PC-9 (cell line): ENCODE measurements at regions not wholly inside any gene's neighbourhood (a gene's known extent, or its start where the extent isn't known, plus 50 kb on each side); places are given as distances from the start of the nearest gene placed in this dataset.

Experiments used
- BruUV-seq: library from RNA; stranded (reverse); fragments of 400-500 nt; replicated peaks from 2 replicates; lab custom pipeline; 2021; lab: Mats Ljungman, UMichigan
- CTCF ChIA-PET: fragments of 300-600 bp; sonication (Branson Sonifier 250); formaldehyde crosslinking; loops from one replicate; lab custom pipeline; 2022; ENCODE audit warnings: antibody characterized with exemption; lab: Charles Lee
- POLR2A ChIA-PET: fragments of 300-600 bp; sonication (Branson Sonifier 250); formaldehyde crosslinking; loops from one replicate; lab custom pipeline; 2022; ENCODE audit warnings: antibody characterized with exemption; ENCODE audit not compliant: unreplicated experiment; lab: Charles Lee
- DNase-seq, 2 experiments: peaks; one replicate each; pipeline versions ENCODE4 v3.0.0 to v3.0.0-alpha.2; 2015 to 2022; ENCODE audit warnings: mixed read lengths in 1 of 2
- H2AFZ ChIP-seq: fragments of 200-600 bp; sonication (generic); 2 replicates; pipeline ENCODE4 v1.8.1; 2017; ENCODE audit warnings: antibody characterized with exemption
- H3F3A ChIP-seq: fragments of 200-600 bp; sonication (generic); 2 replicates; pipeline ENCODE4 v1.8.1; 2017; ENCODE audit warnings: antibody characterized with exemption, mild to moderate bottlenecking, low read depth; ENCODE audit not compliant: insufficient read depth
- H3K27ac ChIP-seq: fragments of 200-600 bp; sonication (generic); 2 replicates; pipeline ENCODE4 v1.6.1; 2016; ENCODE audit warnings: mixed run types
- H3K27me3 ChIP-seq: fragments of 200-600 bp; sonication (generic); 2 replicates; pipeline ENCODE4 v1.6.1; 2016; ENCODE audit warnings: low read depth, mixed run types; ENCODE audit not compliant: insufficient read depth
- H3K36me3 ChIP-seq: fragments of 200-600 bp; sonication (generic); 2 replicates; pipeline ENCODE4 v1.6.1; 2016; ENCODE audit warnings: low read depth, mixed run types
- H3K4me1 ChIP-seq: fragments of 200-600 bp; sonication (generic); replicated peaks from 2 replicates; pipeline ENCODE4 v1.6.1; 2016; ENCODE audit warnings: mixed run types; ENCODE audit not compliant: insufficient read depth
- H3K4me2 ChIP-seq: fragments of 200-600 bp; sonication (generic); 2 replicates; pipeline ENCODE4 v1.6.1; 2017; ENCODE audit warnings: mixed run types
- H3K4me3 ChIP-seq: fragments of 200-600 bp; sonication (generic); 2 replicates; pipeline ENCODE4 v1.6.1; 2016; ENCODE audit warnings: mixed run types
- H3K79me2 ChIP-seq: fragments of 200-600 bp; sonication (generic); 2 replicates; pipeline ENCODE4 v1.6.1; 2017; ENCODE audit warnings: low read depth, mixed run types
- H3K9me2 ChIP-seq: fragments of 200-600 bp; sonication (generic); 2 replicates; pipeline ENCODE4 v1.8.1; 2017; ENCODE audit warnings: mild to moderate bottlenecking; ENCODE audit not compliant: insufficient read depth
- H3K9me3 ChIP-seq: fragments of 200-600 bp; sonication (generic); 2 replicates; pipeline ENCODE4 v1.8.1; 2016; ENCODE audit warnings: low read depth; ENCODE audit not compliant: insufficient read depth
- H4K20me1 ChIP-seq: fragments of 200-600 bp; sonication (generic); 2 replicates; pipeline ENCODE4 v1.8.1; 2017; ENCODE audit not compliant: insufficient read depth
- EZH2 ChIP-seq: fragments of 200-600 bp; sonication (generic); IDR thresholded peaks from 2 replicates; pipeline ENCODE4 v1.8.0; 2017; ENCODE audit warnings: antibody characterized with exemption, low read depth
- intact Hi-C: fragments of 100-400 bp; cut with micrococcal nuclease; formaldehyde crosslinking; loops from one replicate; pipeline ENCODE4 v1.10.0; 2022; ENCODE audit not compliant: unreplicated experiment
- TF ChIP-seq, protein P1 (sequence below): fragments of 200-600 bp; sonication (generic); conservative IDR thresholded peaks from 2 replicates; pipeline ENCODE4 v1.6.1; 2017; ENCODE audit warnings: mixed run types, antibody characterized with exemption, mild to moderate bottlenecking, moderate library complexity

DNA sequence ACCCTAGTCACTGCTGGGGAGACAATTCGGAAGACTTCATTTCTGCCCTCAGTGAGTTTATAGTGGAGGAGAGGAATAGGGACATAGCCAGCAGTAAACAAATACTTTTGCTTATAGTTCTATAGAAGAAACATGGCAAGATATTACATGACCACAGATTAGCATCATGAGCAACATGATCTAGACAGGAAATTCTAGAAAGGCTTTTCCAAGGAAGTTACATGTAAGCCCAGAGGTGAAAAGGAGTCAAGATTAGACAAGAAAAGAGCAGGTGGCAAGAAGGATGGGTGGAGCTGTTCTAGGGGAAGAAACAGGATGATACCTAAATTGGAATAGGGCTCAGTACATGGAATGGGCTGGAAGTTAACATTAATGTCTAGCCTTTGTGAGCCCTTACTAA, 82.8 kb upstream of the MYO10 start:
- CTCF ChIA-PET = interaction anchor here (0.6 to 0.7 kb wide), 2 partner anchors 13 to 172 kb away, joined by 3 to 4 read pairs; no protein-coding TSS in a partner anchor

GRCh38 chr5:17019324-17019723, 83.2 kb upstream of the MYO10 start:
- Histone ChIP-seq H3F3A (no peaks in the 10 kb centered on the region; the same call in 1 of the 2 replicates), H4K20me1 (no peaks in the 10 kb centered on the region), H3K4me2 (no peak overlapping the region), H3K9me2 (no peaks in the 10 kb centered on the region), H3K4me1 (no peaks in the 10 kb centered on the region), H3K27ac (no peak overlapping the region), H3K36me3 (no peaks in the 10 kb centered on the region), H2AFZ (no peak overlapping the region), H3K27me3 (no peaks in the 10 kb centered on the region), H3K79me2 (no peaks in the 10 kb centered on the region), H3K4me3 (no peak overlapping the region), H3K9me3 (no peaks in the 10 kb centered on the region)
- ChIA-PET POLR2A (no interaction called here), CTCF (interaction anchor here (0.6 kb wide), 1 partner anchor 12 kb away, joined by 4 read pairs; no protein-coding TSS in a partner anchor)
- intact Hi-C loops = loop anchor here (10.0 kb wide), 1 partner anchor 165 kb away; no protein-coding TSS in a partner anchor
- TF ChIP-seq, protein P1, sequence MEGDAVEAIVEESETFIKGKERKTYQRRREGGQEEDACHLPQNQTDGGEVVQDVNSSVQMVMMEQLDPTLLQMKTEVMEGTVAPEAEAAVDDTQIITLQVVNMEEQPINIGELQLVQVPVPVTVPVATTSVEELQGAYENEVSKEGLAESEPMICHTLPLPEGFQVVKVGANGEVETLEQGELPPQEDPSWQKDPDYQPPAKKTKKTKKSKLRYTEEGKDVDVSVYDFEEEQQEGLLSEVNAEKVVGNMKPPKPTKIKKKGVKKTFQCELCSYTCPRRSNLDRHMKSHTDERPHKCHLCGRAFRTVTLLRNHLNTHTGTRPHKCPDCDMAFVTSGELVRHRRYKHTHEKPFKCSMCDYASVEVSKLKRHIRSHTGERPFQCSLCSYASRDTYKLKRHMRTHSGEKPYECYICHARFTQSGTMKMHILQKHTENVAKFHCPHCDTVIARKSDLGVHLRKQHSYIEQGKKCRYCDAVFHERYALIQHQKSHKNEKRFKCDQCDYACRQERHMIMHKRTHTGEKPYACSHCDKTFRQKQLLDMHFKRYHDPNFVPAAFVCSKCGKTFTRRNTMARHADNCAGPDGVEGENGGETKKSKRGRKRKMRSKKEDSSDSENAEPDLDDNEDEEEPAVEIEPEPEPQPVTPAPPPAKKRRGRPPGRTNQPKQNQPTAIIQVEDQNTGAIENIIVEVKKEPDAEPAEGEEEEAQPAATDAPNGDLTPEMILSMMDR = no peak
- no peak for TF ChIP-seq EZH2
- DNase-seq = no peak
- no TSS peak for BruUV-seq

More for the DNA sequence above, 82.8 kb upstream of the MYO10 start:
- Histone ChIP-seq H3K36me3 (no peaks in the 10 kb centered on the region), H3K4me1 (peaks cover under 1% of the 10 kb centered on the region; the same call in 1 of the 2 replicates), H3K79me2 (no peaks in the 10 kb centered on the region), H3K4me3 (no peak overlapping the region), H3K27me3 (no peaks in the 10 kb centered on the region), H3K9me2 (no peaks in the 10 kb centered on the region), H3K4me2 (no peak overlapping the region), H4K20me1 (no peaks in the 10 kb centered on the region), H3K9me3 (no peaks in the 10 kb centered on the region), H2AFZ (no peak overlapping the region), H3F3A (no peaks in the 10 kb centered on the region; the same call in 1 of the 2 replicates), H3K27ac (no peak overlapping the region)
- intact Hi-C loops = loop anchor here (10.0 kb wide), 1 partner anchor 166 kb away; no protein-coding TSS in a partner anchor
- no peak for TF ChIP-seq EZH2
- TF ChIP-seq, protein P1 = no peak
- POLR2A ChIA-PET = interaction anchor here (0.7 kb wide), 1 partner anchor 17 kb away, joined by 10 read pairs; no protein-coding TSS in a partner anchor
- no peak for DNase-seq
- BruUV-seq = no TSS peak

DNA sequence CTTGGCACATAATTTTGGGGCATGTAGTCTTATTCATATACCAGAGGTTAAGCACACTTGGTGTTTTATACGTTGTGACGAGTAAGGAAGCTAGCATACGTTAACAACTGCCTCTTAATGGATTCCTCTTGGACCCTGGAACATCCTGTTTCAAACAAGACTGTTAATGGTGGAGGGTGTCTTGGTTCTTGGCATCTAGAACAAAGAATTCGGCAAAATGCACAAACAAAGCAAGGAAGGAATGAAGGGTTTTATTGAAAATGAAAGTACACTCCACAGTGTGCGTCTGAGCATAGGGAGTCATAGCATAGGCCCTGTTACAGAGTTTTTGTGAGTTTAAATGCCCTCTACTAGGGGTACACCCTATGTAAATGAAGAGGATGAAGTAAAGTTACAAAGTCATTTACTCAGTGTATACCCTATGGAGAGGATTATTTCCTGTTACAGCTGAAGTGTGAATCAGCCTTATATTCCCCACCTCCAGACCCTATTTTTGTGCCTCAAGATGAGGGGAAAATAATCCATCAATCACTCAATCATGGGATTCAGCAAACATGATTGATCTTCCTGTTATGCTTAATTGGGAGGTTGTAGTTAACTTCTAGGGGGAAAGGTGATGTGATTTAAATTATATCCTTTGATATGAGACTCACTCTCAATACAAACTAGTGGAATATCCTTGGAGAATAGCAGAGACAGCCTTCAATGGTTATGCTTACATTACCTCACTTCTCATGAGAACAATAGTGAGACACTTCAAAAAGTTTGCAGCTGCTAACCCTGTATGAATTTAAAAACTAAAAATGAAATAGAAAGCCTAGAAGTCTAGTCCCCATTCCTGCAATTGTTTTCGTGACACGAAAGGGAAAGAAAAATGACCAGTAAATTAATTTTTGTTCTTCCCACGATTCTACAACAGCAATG, 84.9 kb upstream of the MYO10 start:
- no peaks in the 10 kb centered on the region for H3K27me3 ChIP-seq
- H3K4me2 ChIP-seq = no peak overlapping the region
- no peaks in the 10 kb centered on the region for H3K9me2 ChIP-seq
- TF ChIP-seq EZH2 = no peak
- TF ChIP-seq, protein P1 = no peak
- no peaks in the 10 kb centered on the region for H3K9me3 ChIP-seq
- intact Hi-C loops = no loop called here
- no peak for DNase-seq
- H3F3A ChIP-seq = no peaks in the 10 kb centered on the region; the same call in 1 of the 2 replicates
- CTCF ChIA-PET = no interaction called here
- H2AFZ ChIP-seq = no peak overlapping the region
- no peak overlapping the region for H3K27ac ChIP-seq
- BruUV-seq = no TSS peak
- no peaks in the 10 kb centered on the region for H3K36me3 ChIP-seq
- no peaks in the 10 kb centered on the region for H3K4me1 ChIP-seq
- no peak overlapping the region for H3K4me3 ChIP-seq
- POLR2A ChIA-PET = no interaction called here
- H4K20me1 ChIP-seq = no peaks in the 10 kb centered on the region
- no peaks in the 10 kb centered on the region for H3K79me2 ChIP-seq
